Heart left ventricle (tissue), 16 donors: ENCODE measurements at regions not wholly inside any gene's neighbourhood (a gene's known extent, or its start where the extent isn't known, plus 50 kb on each side); places are given as distances from the start of the nearest gene placed in this dataset.

Experiments
- ATAC-seq, 4 donors: fragments of 200-7000 bp; cut with Tn5 transposase; one replicate each; pipeline ENCODE4 v1.9.1; 2020 to 2022; ENCODE audit warnings: moderate library complexity in 4 of 4, mild to moderate bottlenecking in 3 of 4, moderate number of reproducible peaks in 1 of 4
- DNase-seq, 5 donors: peaks; one replicate each; pipeline ENCODE4 v3.0.0-alpha.2; 2020
- H3K27ac ChIP-seq, 12 donors: fragments of 200-600 bp; sonication (generic) in 4 of 12; one replicate each; pipeline versions ENCODE4 v1.5.0 to v1.8.0; 2016 to 2022; ENCODE audit warnings: mild to moderate bottlenecking in 2 of 12
- H3K27me3 ChIP-seq, 9 donors: fragments of 200-600 bp; sonication (generic) in 2 of 9; one replicate each; pipeline versions ENCODE4 v1.5.1 to v1.8.0; 2016 to 2022; ENCODE audit warnings: mild to moderate bottlenecking in 3 of 9
- H3K36me3 ChIP-seq, 9 donors: fragments of 200-600 bp; sonication (generic) in 2 of 9; one replicate each; pipeline versions ENCODE4 v1.5.0 to v1.8.0; 2018 to 2022; ENCODE audit warnings: mild to moderate bottlenecking in 2 of 9
- H3K4me1 ChIP-seq, 12 donors: fragments of 200-600 bp; sonication (generic) in 4 of 12; one replicate each; pipeline versions ENCODE4 v1.5.0 to v1.8.0; 2016 to 2022; ENCODE audit warnings: mild to moderate bottlenecking in 3 of 12
- H3K4me3 ChIP-seq, 12 donors: fragments of 200-600 bp; sonication (generic) in 4 of 12; one replicate each; pipeline versions ENCODE4 v1.5.0 to v1.8.0; 2017 to 2022; ENCODE audit warnings: mild to moderate bottlenecking in 9 of 12, moderate library complexity in 4 of 12
- H3K9me3 ChIP-seq, 12 donors: fragments of 200-600 bp; sonication (generic) in 4 of 12; one replicate each; pipeline versions ENCODE4 v1.5.0 to v1.8.0; 2016 to 2022; ENCODE audit warnings: mild to moderate bottlenecking in 1 of 12
- CTCF ChIP-seq, 12 donors: fragments of 200-600 bp; sonication (generic) in 4 of 12; IDR thresholded peaks; one replicate each; pipeline versions ENCODE4 v1.5.0 to v1.8.0; 2018 to 2022; ENCODE audit warnings: antibody characterized with exemption in 12 of 12, mild to moderate bottlenecking in 5 of 12
- POLR2A ChIP-seq, 2 donors: fragments of 450-650 bp; IDR thresholded peaks; one replicate each; pipeline ENCODE4 v1.6.1; 2017; ENCODE audit warnings: antibody characterized with exemption in 2 of 2, mild to moderate bottlenecking in 2 of 2, moderate library complexity in 2 of 2
- WGBS, 4 donors: extraction: QIAGEN DNeasy Blood & Tissue Kit in 2 of 4; methylation state at CpG; one replicate each; pipeline versions ENCODE4 v1.1.5 to v1.1.7; 2013 to 2018; 5-methylcytosine and 5-hydroxymethylcytosine counted together
- intact Hi-C, 10 donors: fragments of 100-400 bp; cut with DNase I; formaldehyde crosslinking; loops; one replicate each; pipeline versions ENCODE4 v1.11.1 to v1.14.2; 2022
- donor health status: ischemic (EF 13 %, LVEDD 7.1; RV severe dilation, severe dysfunction).
- donor health status: healthy with polysubstance abuse.
- donor health status: DM: no; HTN: yes; CAD: no.
- donor health status: DM: no; HTN: no; CAD: no.
- donor health status: ischemic (EF 25% LVEDD 6.9; RV normal size, moderate dysfunction).
- donor health status: ischemic (EF 25% LVEDD 5.7; RV mildly dilated, moderate dysfunction).
- donor health status: healthy.
- donor health status: DM: yes; HTN: yes; CAD: no.
- donor health status: ischemic (EF 35%, LVEDD 5.7; RV mildly dilated, moderate dysfunction).
- donor health status: nonischemic (EF 11% LVEDD 7.7; RV severe dilation, severe dysfunction).
- donor health status: DM: yes; HTN: yes; CAD: no.
- donor health status: PGD.
- donor health status: ischemic (EF 29% LVEDD 5.4; RV normal size, mild dysfunction).
- donor health status: nonischemic (EF 23%, LVEDD 6.1; RV moderate dilation, normal function).

GRCh38 chr13:43994999-43995859 lies 115.5 kb downstream of the LACC1 start:
- Histone ChIP-seq H3K27ac (no peak overlapping the region), H3K36me3 (no peaks in the 10 kb centered on the region), H3K4me3 (no peak overlapping the region), H3K9me3 (peaks cover 0 to 17% (median 7%) of the 10 kb centered on the region in 12 donors), H3K27me3 (peaks cover 0 to 5% (median 0%) of the 10 kb centered on the region in 9 donors), H3K4me1 (peaks cover 0 to 18% (median 5%) of the 10 kb centered on the region in 12 donors)
- intact Hi-C loops: loop anchor here in 2 of 10 donors (5.0 kb wide), 2 partner anchors 47 to 57 kb away; no protein-coding TSS in a partner anchor
- DNase-seq (no peak), ATAC-seq (no peak)
- no peak for TF ChIP-seq POLR2A (IDR thresholded peaks at IDR 0.05)
- no peak for TF ChIP-seq CTCF (IDR thresholded peaks at IDR 0.05)
- WGBS, 4 donors: 86 to 96% (median 90%) methylated on average over 7 of the region's 7 CpGs

- H3K27ac ChIP-seq: no peak overlapping the region
- no peak for ATAC-seq
- peaks cover 0 to 8% (median 0%) of the 10 kb centered on the region in 12 donors for H3K4me1 ChIP-seq
- WGBS, 4 donors: 79 to 94% (median 88%) methylated on average over 1 of the region's 1 CpG
- intact Hi-C loops: no loop called here
- DNase-seq: no peak
- TF ChIP-seq POLR2A (IDR thresholded peaks at IDR 0.05) (no peak), CTCF (IDR thresholded peaks at IDR 0.05) (no peak)
- H3K9me3 ChIP-seq: peaks cover 0 to 17% (median 7%) of the 10 kb centered on the region in 12 donors
- H3K27me3 ChIP-seq: peaks cover 0 to 5% (median 0%) of the 10 kb centered on the region in 9 donors
- no peak overlapping the region for H3K4me3 ChIP-seq
- H3K36me3 ChIP-seq: no peaks in the 10 kb centered on the region
Observed at GRCh38 chr13:43996221-43996620, 116.5 kb downstream of the LACC1 start.

GRCh38 chr13:44003481-44003880 lies 123.8 kb downstream of the LACC1 start:
- Histone ChIP-seq H3K9me3 (peaks cover 0 to 15% (median 0%) of the 10 kb centered on the region in 12 donors), H3K27me3 (no peaks in the 10 kb centered on the region), H3K27ac (no peak overlapping the region), H3K36me3 (no peaks in the 10 kb centered on the region), H3K4me3 (no peak overlapping the region), H3K4me1 (peaks cover 0 to 11% (median 0%) of the 10 kb centered on the region in 12 donors)
- DNase-seq (no peak), ATAC-seq (no peak)
- TF ChIP-seq CTCF (IDR thresholded peaks at IDR 0.05): no peak
- intact Hi-C loops: no loop called here
- WGBS, 4 donors: 67 to 83% (median 72%) methylated on average over 2 of the region's 2 CpGs

- DNase-seq (no peak), ATAC-seq (no peak)
- Histone ChIP-seq H3K27me3 (no peaks in the 10 kb centered on the region), H3K27ac (no peak overlapping the region), H3K4me3 (no peak overlapping the region), H3K36me3 (no peaks in the 10 kb centered on the region), H3K4me1 (peaks cover 0 to 11% (median 0%) of the 10 kb centered on the region in 12 donors), H3K9me3 (peaks cover 0 to 15% (median 0%) of the 10 kb centered on the region in 12 donors)
- TF ChIP-seq CTCF (IDR thresholded peaks at IDR 0.05) (no peak), POLR2A (IDR thresholded peaks at IDR 0.05) (no peak)
- 72 to 89% (median 78%) methylated on average over 3 of the region's 3 CpGs for WGBS, 4 donors
- intact Hi-C loops: no loop called here
Observed at GRCh38 chr13:44004878-44005277, 125.2 kb downstream of the LACC1 start.
